ENCODE measurements at regions not wholly inside any gene's neighbourhood (a gene's known extent, or its start where the extent isn't known, plus 50 kb on each side); places are given as distances from the start of the nearest gene placed in this dataset.
"Not testable (repeated sequence)": the region's sequence is repeated elsewhere in the genome, so short reads cannot be mapped to it uniquely, and the experiment has no call there.

GRCh38 chr18:75844146-75844545 lies 416.6 kb upstream of the SMIM21 start:
- Histone ChIP-seq H3K4me3 (no peak overlapping the region), H3K4me1 (ENCODE audit: low read depth) (no peaks in the 10 kb centered on the region), H3K27ac (no peak overlapping the region), H3K27me3 (no peaks in the 10 kb centered on the region), H3K9me3 (ENCODE audit: low read depth) (no peaks in the 10 kb centered on the region), H3K36me3 (no peaks in the 10 kb centered on the region)
- no peak for DNase-seq (ENCODE audit: low read depth in 1 of 2, low spot score in 1 of 2)
- no peak for TF ChIP-seq CTCF (IDR thresholded peaks at IDR 0.05; ENCODE audit: low read depth, low read length)

- H3K4me3 ChIP-seq, result no peak overlapping the region
- no peak overlapping the region for H3K27ac ChIP-seq
- no peaks in the 10 kb centered on the region for H3K36me3 ChIP-seq
- DNase-seq (ENCODE audit: low read depth in 1 of 2, low spot score in 1 of 2), result no peak
- no peak for TF ChIP-seq CTCF (IDR thresholded peaks at IDR 0.05; ENCODE audit: low read depth, low read length)
- no peaks in the 10 kb centered on the region for H3K4me1 ChIP-seq (ENCODE audit: low read depth)
- no peaks in the 10 kb centered on the region for H3K27me3 ChIP-seq
- no peaks in the 10 kb centered on the region for H3K9me3 ChIP-seq (ENCODE audit: low read depth)
Observed at GRCh38 chr18:75840131-75840530, 412.6 kb upstream of the SMIM21 start.

GRCh38 chr18:75839686-75840085 lies 412.2 kb upstream of the SMIM21 start:
- not testable (repeated sequence) for H3K27ac ChIP-seq; H3K9me3 ChIP-seq (ENCODE audit: low read depth); H3K36me3 ChIP-seq; H3K4me3 ChIP-seq; H3K4me1 ChIP-seq (ENCODE audit: low read depth); DNase-seq (ENCODE audit: low read depth in 1 of 2, low spot score in 1 of 2); H3K27me3 ChIP-seq

GRCh38 chr18:75839041-75839440 lies 411.5 kb upstream of the SMIM21 start:
- Histone ChIP-seq H3K4me3 (no peak overlapping the region), H3K4me1 (ENCODE audit: low read depth) (no peaks in the 10 kb centered on the region), H3K27me3 (no peaks in the 10 kb centered on the region), H3K9me3 (ENCODE audit: low read depth) (no peaks in the 10 kb centered on the region), H3K27ac (no peak overlapping the region), H3K36me3 (no peaks in the 10 kb centered on the region)
- no peak for TF ChIP-seq CTCF (IDR thresholded peaks at IDR 0.05; ENCODE audit: low read depth, low read length)
- DNase-seq (ENCODE audit: low read depth in 1 of 2, low spot score in 1 of 2), result no peak

GRCh38 chr18:75837316-75837715 lies 409.8 kb upstream of the SMIM21 start:
- Histone ChIP-seq H3K9me3 (ENCODE audit: low read depth) (no peaks in the 10 kb centered on the region), H3K27ac (no peak overlapping the region), H3K4me3 (no peak overlapping the region), H3K4me1 (ENCODE audit: low read depth) (no peaks in the 10 kb centered on the region), H3K27me3 (no peaks in the 10 kb centered on the region), H3K36me3 (no peaks in the 10 kb centered on the region)
- no peak for DNase-seq (ENCODE audit: low read depth in 1 of 2, low spot score in 1 of 2)
- TF ChIP-seq CTCF (IDR thresholded peaks at IDR 0.05; ENCODE audit: low read depth, low read length), result no peak

- DNase-seq (ENCODE audit: low read depth in 1 of 2, low spot score in 1 of 2), result no peak
- Histone ChIP-seq H3K27ac (no peak overlapping the region), H3K36me3 (no peaks in the 10 kb centered on the region), H3K4me3 (no peak overlapping the region), H3K4me1 (ENCODE audit: low read depth) (no peaks in the 10 kb centered on the region), H3K9me3 (ENCODE audit: low read depth) (no peaks in the 10 kb centered on the region), H3K27me3 (no peaks in the 10 kb centered on the region)
- no peak for TF ChIP-seq CTCF (IDR thresholded peaks at IDR 0.05; ENCODE audit: low read depth, low read length)
Observed at GRCh38 chr18:75836516-75836915, 409.0 kb upstream of the SMIM21 start.
